HFF-Myc (cell line): ENCODE measurements at regions not wholly inside any gene's neighbourhood (a gene's known extent, or its start where the extent isn't known, plus 50 kb on each side); places are given as distances from the start of the nearest gene placed in this dataset.
"Not testable (repeated sequence)": the region's sequence is repeated elsewhere in the genome, so short reads cannot be mapped to it uniquely, and the experiment has no call there.

Source experiments
- DNase-seq: peaks from one replicate; pipeline ENCODE4 v3.0.0-alpha.2; 2011; ENCODE audit warnings: low read depth; ENCODE audit errors: extremely low read depth
- H3K4me3 ChIP-seq: replicated peaks from 2 replicates; pipeline ENCODE4 v1.5.1; 2011; ENCODE audit warnings: low read depth, mild to moderate bottlenecking, control low read depth, low read length
- CTCF ChIP-seq: IDR thresholded peaks from 2 replicates; pipeline ENCODE4 v1.5.1; 2012; ENCODE audit warnings: mild to moderate bottlenecking, low read depth, low read length, control low read depth; ENCODE audit errors: missing control alignments

- no peak overlapping the region for H3K4me3 ChIP-seq
- DNase-seq: no peak
- TF ChIP-seq CTCF: no peak
Observed at GRCh38 chr11:43150697-43151096, 161.1 kb upstream of the API5 start.

GRCh38 chr11:43164831-43165230 is 147.0 kb upstream of the API5 start:
- no peak for TF ChIP-seq CTCF
- DNase-seq: no peak
- no peak overlapping the region for H3K4me3 ChIP-seq

- not testable (repeated sequence) for H3K4me3 ChIP-seq, DNase-seq
Observed at GRCh38 chr11:43165393-43165792, 146.4 kb upstream of the API5 start.

GRCh38 chr11:43168241-43168640 is 143.6 kb upstream of the API5 start:
- H3K4me3 ChIP-seq, DNase-seq: not testable (repeated sequence)

- H3K4me3 ChIP-seq: no peak overlapping the region
- DNase-seq: no peak
- TF ChIP-seq CTCF: no peak
Observed at GRCh38 chr11:43172477-43172876, 139.3 kb upstream of the API5 start.

GRCh38 chr11:43177975-43178374 is 133.8 kb upstream of the API5 start:
- no peak for DNase-seq
- H3K4me3 ChIP-seq: no peak overlapping the region
- no peak for TF ChIP-seq CTCF

GRCh38 chr11:43194459-43194858 is 117.3 kb upstream of the API5 start:
- not testable (repeated sequence) for DNase-seq, H3K4me3 ChIP-seq

GRCh38 chr11:43197379-43197778 is 114.4 kb upstream of the API5 start:
- TF ChIP-seq CTCF: no peak
- DNase-seq: no peak
- H3K4me3 ChIP-seq: no peak overlapping the region

GRCh38 chr11:43200031-43200430 is 111.8 kb upstream of the API5 start:
- DNase-seq: no peak
- no peak overlapping the region for H3K4me3 ChIP-seq
- no peak for TF ChIP-seq CTCF
